ENCODE measurements at regions not wholly inside any gene's neighbourhood (a gene's known extent, or its start where the extent isn't known, plus 50 kb on each side); places are given as distances from the start of the nearest gene placed in this dataset.
"Not testable (repeated sequence)": the region's sequence is repeated elsewhere in the genome, so short reads cannot be mapped to it uniquely, and the experiment has no call there.

- no peak overlapping the region for H3K4me3 ChIP-seq (ENCODE audit: low read length in 2 of 2)
- no peaks in the 10 kb centered on the region for H3K27me3 ChIP-seq (ENCODE audit: control insufficient read depth in 3 of 3, insufficient read depth in 3 of 3, low read depth in 1 of 3, low read length in 3 of 3)
- no peak overlapping the region for H2AK5ac ChIP-seq (ENCODE audit: low read depth, low read length)
- no peak overlapping the region for H2BK5ac ChIP-seq (ENCODE audit: low read length)
- no peak overlapping the region for H2BK12ac ChIP-seq (ENCODE audit: low read length)
- no CpG with 5 or more reads among the region's 2 CpGs for WGBS, 2 donors (ENCODE audit: extremely low coverage in 2 of 2, insufficient read length in 2 of 2, insufficient replicate concordance in 1 of 2)
- no peak overlapping the region for H3K4ac ChIP-seq (ENCODE audit: low read length)
- no peaks in the 10 kb centered on the region for H3K4me1 ChIP-seq (ENCODE audit: control insufficient read depth in 2 of 2, insufficient read depth in 1 of 2, low read depth in 1 of 2, low read length in 2 of 2)
- no peak overlapping the region for H3K4me2 ChIP-seq (ENCODE audit: insufficient read depth, low read length, poor library complexity, severe bottlenecking)
- no peak overlapping the region for H3K18ac ChIP-seq (ENCODE audit: low read length)
- H2BK120ac ChIP-seq (ENCODE audit: low read depth, low read length), result no peak overlapping the region
- no peak overlapping the region for H3K14ac ChIP-seq (ENCODE audit: low read length)
- no peak overlapping the region for H4K8ac ChIP-seq (ENCODE audit: low read depth, low read length)
- H2BK15ac ChIP-seq (ENCODE audit: low read length), result no peak overlapping the region
- no peak overlapping the region for H3K23ac ChIP-seq (ENCODE audit: low read depth, low read length, poor library complexity)
- no peaks in the 10 kb centered on the region for H3K36me3 ChIP-seq (replicated peaks in 1 of 2; ENCODE audit: control insufficient read depth in 2 of 2, insufficient read depth in 2 of 2, low read length in 2 of 2)
- no peak overlapping the region for H4K91ac ChIP-seq (ENCODE audit: low read depth, low read length, poor library complexity)
- no peaks in the 10 kb centered on the region for H3K79me1 ChIP-seq (ENCODE audit: low read depth, low read length)
- H3K27ac ChIP-seq (replicated peaks; ENCODE audit: low read length), result no peak overlapping the region
- H2AFZ ChIP-seq (ENCODE audit: low read length), result peak overlapping the region; percentile 0
- DNase-seq (ENCODE audit: low spot score), result no peak
- no peak overlapping the region for H3K9ac ChIP-seq (ENCODE audit: low read depth, low read length, poor library complexity)
- H3K9me3 ChIP-seq (replicated peaks in 1 of 2; ENCODE audit: control insufficient read depth in 2 of 2, insufficient read depth in 1 of 2, low read depth in 1 of 2, low read length in 2 of 2), result no peaks in the 10 kb centered on the region
These were observed 397.6 kb upstream of the ACTBL2 start for GRCh38 chr5:57880216-57880615.

DNA sequence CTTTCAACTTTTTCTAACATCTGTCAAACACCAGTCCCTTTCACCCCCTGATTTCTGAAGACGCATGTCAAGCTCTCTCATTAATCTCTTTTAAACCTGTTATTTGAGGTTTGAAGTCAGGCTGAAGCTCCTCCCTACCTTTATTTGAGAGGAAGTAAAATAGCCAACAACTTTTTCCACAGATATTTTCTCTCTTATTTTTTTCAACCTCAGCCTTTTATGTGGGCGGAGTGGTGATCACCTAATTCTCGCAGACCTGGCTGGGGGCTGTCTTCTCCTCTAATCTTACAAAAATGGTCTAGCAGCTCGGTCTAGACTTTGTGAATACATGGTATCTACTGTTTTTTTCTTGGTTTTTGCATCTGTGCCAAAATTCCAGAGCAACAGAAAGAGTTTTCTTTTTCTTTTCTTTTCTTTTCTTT lies 395.7 kb upstream of the ACTBL2 start:
- DNase-seq (ENCODE audit: low spot score), result no peak
- Histone ChIP-seq H3K23ac (ENCODE audit: low read depth, low read length, poor library complexity) (no peak overlapping the region), H3K18ac (ENCODE audit: low read length) (no peak overlapping the region), H2BK12ac (ENCODE audit: low read length) (no peak overlapping the region), H3K14ac (ENCODE audit: low read length) (no peak overlapping the region), H2BK120ac (ENCODE audit: low read depth, low read length) (no peak overlapping the region), H2AK5ac (ENCODE audit: low read depth, low read length) (no peak overlapping the region), H2BK15ac (ENCODE audit: low read length) (no peak overlapping the region), H3K36me3 (replicated peaks in 1 of 2; ENCODE audit: control insufficient read depth in 2 of 2, insufficient read depth in 2 of 2, low read length in 2 of 2) (no peaks in the 10 kb centered on the region), H3K4ac (ENCODE audit: low read length) (no peak overlapping the region), H2AFZ (ENCODE audit: low read length) (no peak overlapping the region), H4K8ac (ENCODE audit: low read depth, low read length) (no peak overlapping the region), H4K91ac (ENCODE audit: low read depth, low read length, poor library complexity) (no peak overlapping the region), H2BK5ac (ENCODE audit: low read length) (no peak overlapping the region), H3K9ac (ENCODE audit: low read depth, low read length, poor library complexity) (no peak overlapping the region), H3K27me3 (ENCODE audit: control insufficient read depth in 3 of 3, insufficient read depth in 3 of 3, low read depth in 1 of 3, low read length in 3 of 3) (no peaks in the 10 kb centered on the region), H3K4me3 (ENCODE audit: low read length in 2 of 2) (no peak overlapping the region), H3K79me1 (ENCODE audit: low read depth, low read length) (no peaks in the 10 kb centered on the region), H3K4me2 (ENCODE audit: insufficient read depth, low read length, poor library complexity, severe bottlenecking) (no peak overlapping the region), H3K4me1 (ENCODE audit: control insufficient read depth in 2 of 2, insufficient read depth in 1 of 2, low read depth in 1 of 2, low read length in 2 of 2) (no peaks in the 10 kb centered on the region), H3K9me3 (replicated peaks in 1 of 2; ENCODE audit: control insufficient read depth in 2 of 2, insufficient read depth in 1 of 2, low read depth in 1 of 2, low read length in 2 of 2) (no peaks in the 10 kb centered on the region), H3K27ac (replicated peaks; ENCODE audit: low read length) (no peak overlapping the region)
- WGBS, 2 donors (ENCODE audit: extremely low coverage in 2 of 2, insufficient read length in 2 of 2, insufficient replicate concordance in 1 of 2), result no CpG with 5 or more reads among the region's 4 CpGs

- Histone ChIP-seq H3K4me3 (ENCODE audit: low read length in 2 of 2) (no peak overlapping the region), H3K9ac (ENCODE audit: low read depth, low read length, poor library complexity) (no peak overlapping the region), H3K4ac (ENCODE audit: low read length) (no peak overlapping the region), H4K8ac (ENCODE audit: low read depth, low read length) (no peak overlapping the region), H3K27me3 (ENCODE audit: control insufficient read depth in 3 of 3, insufficient read depth in 3 of 3, low read depth in 1 of 3, low read length in 3 of 3) (no peaks in the 10 kb centered on the region), H2BK120ac (ENCODE audit: low read depth, low read length) (no peak overlapping the region), H3K4me2 (ENCODE audit: insufficient read depth, low read length, poor library complexity, severe bottlenecking) (no peak overlapping the region), H3K14ac (ENCODE audit: low read length) (no peak overlapping the region), H4K91ac (ENCODE audit: low read depth, low read length, poor library complexity) (no peak overlapping the region), H3K9me3 (replicated peaks in 1 of 2; ENCODE audit: control insufficient read depth in 2 of 2, insufficient read depth in 1 of 2, low read depth in 1 of 2, low read length in 2 of 2) (no peaks in the 10 kb centered on the region), H2AFZ (ENCODE audit: low read length) (no peak overlapping the region), H3K18ac (ENCODE audit: low read length) (no peak overlapping the region), H2BK12ac (ENCODE audit: low read length) (no peak overlapping the region), H2BK5ac (ENCODE audit: low read length) (no peak overlapping the region), H3K27ac (replicated peaks; ENCODE audit: low read length) (no peak overlapping the region), H3K4me1 (ENCODE audit: control insufficient read depth in 2 of 2, insufficient read depth in 1 of 2, low read depth in 1 of 2, low read length in 2 of 2) (no peaks in the 10 kb centered on the region), H2BK15ac (ENCODE audit: low read length) (no peak overlapping the region), H2AK5ac (ENCODE audit: low read depth, low read length) (no peak overlapping the region), H3K36me3 (replicated peaks in 1 of 2; ENCODE audit: control insufficient read depth in 2 of 2, insufficient read depth in 2 of 2, low read length in 2 of 2) (no peaks in the 10 kb centered on the region), H3K79me1 (ENCODE audit: low read depth, low read length) (no peaks in the 10 kb centered on the region), H3K23ac (ENCODE audit: low read depth, low read length, poor library complexity) (no peak overlapping the region)
- WGBS, 2 donors (ENCODE audit: extremely low coverage in 2 of 2, insufficient read length in 2 of 2, insufficient replicate concordance in 1 of 2), result no CpG with 5 or more reads among the region's 1 CpG
- DNase-seq (ENCODE audit: low spot score), result no peak
These were observed 388.9 kb upstream of the ACTBL2 start for GRCh38 chr5:57871496-57871895.

GRCh38 chr5:57870267-57870666 lies 387.7 kb upstream of the ACTBL2 start:
- H3K9ac ChIP-seq (ENCODE audit: low read depth, low read length, poor library complexity); H3K4ac ChIP-seq (ENCODE audit: low read length); H3K4me1 ChIP-seq (ENCODE audit: control insufficient read depth in 2 of 2, insufficient read depth in 1 of 2, low read depth in 1 of 2, low read length in 2 of 2); H2BK5ac ChIP-seq (ENCODE audit: low read length); DNase-seq (ENCODE audit: low spot score); H4K8ac ChIP-seq (ENCODE audit: low read depth, low read length); H2BK12ac ChIP-seq (ENCODE audit: low read length); H3K14ac ChIP-seq (ENCODE audit: low read length); H2BK15ac ChIP-seq (ENCODE audit: low read length); H3K27ac ChIP-seq (replicated peaks; ENCODE audit: low read length); H2BK120ac ChIP-seq (ENCODE audit: low read depth, low read length); H3K18ac ChIP-seq (ENCODE audit: low read length); H3K4me3 ChIP-seq (ENCODE audit: low read length in 2 of 2); H2AFZ ChIP-seq (ENCODE audit: low read length); H3K23ac ChIP-seq (ENCODE audit: low read depth, low read length, poor library complexity); H2AK5ac ChIP-seq (ENCODE audit: low read depth, low read length); H3K4me2 ChIP-seq (ENCODE audit: insufficient read depth, low read length, poor library complexity, severe bottlenecking); H3K36me3 ChIP-seq (replicated peaks in 1 of 2; ENCODE audit: control insufficient read depth in 2 of 2, insufficient read depth in 2 of 2, low read length in 2 of 2); H3K9me3 ChIP-seq (replicated peaks in 1 of 2; ENCODE audit: control insufficient read depth in 2 of 2, insufficient read depth in 1 of 2, low read depth in 1 of 2, low read length in 2 of 2); H4K91ac ChIP-seq (ENCODE audit: low read depth, low read length, poor library complexity); H3K27me3 ChIP-seq (ENCODE audit: control insufficient read depth in 3 of 3, insufficient read depth in 3 of 3, low read depth in 1 of 3, low read length in 3 of 3); H3K79me1 ChIP-seq (ENCODE audit: low read depth, low read length): not testable (repeated sequence)
- no CpG with 5 or more reads among the region's 14 CpGs for WGBS, 2 donors (ENCODE audit: extremely low coverage in 2 of 2, insufficient read length in 2 of 2, insufficient replicate concordance in 1 of 2)

All from neuronal stem cell (in vitro differentiated cells).